Mucosa of descending colon (tissue), 3 donors: ENCODE measurements at regions not wholly inside any gene's neighbourhood (a gene's known extent, or its start where the extent isn't known, plus 50 kb on each side); places are given as distances from the start of the nearest gene placed in this dataset.

Experiments used
- ATAC-seq: fragments of 200-7000 bp; cut with Tn5 transposase; one replicate; pipeline ENCODE4 v1.9.1; 2020; ENCODE audit warnings: mild to moderate bottlenecking, moderate library complexity
- DNase-seq, 3 donors: peaks; one replicate each; pipeline ENCODE4 v3.0.0-alpha.2; 2020
- H3K36me3 ChIP-seq: fragments of 200-600 bp; one replicate; pipeline ENCODE4 v1.8.0; 2021; ENCODE audit warnings: low read depth, mild to moderate bottlenecking
- H3K4me1 ChIP-seq: fragments of 200-600 bp; one replicate; pipeline ENCODE4 v1.8.0; 2021; ENCODE audit warnings: low read depth, mild to moderate bottlenecking
- H3K4me3 ChIP-seq: fragments of 200-600 bp; one replicate; pipeline ENCODE4 v1.8.0; 2021; ENCODE audit warnings: mild to moderate bottlenecking
- H3K9me3 ChIP-seq: fragments of 200-600 bp; one replicate; pipeline ENCODE4 v1.8.0; 2021; ENCODE audit warnings: mild to moderate bottlenecking
- CTCF ChIP-seq: fragments of 200-600 bp; IDR thresholded peaks from one replicate; pipeline ENCODE4 v1.8.0; 2022; ENCODE audit warnings: antibody characterized with exemption, mild to moderate bottlenecking
- intact Hi-C, 2 donors: fragments of 100-400 bp; cut with DNase I in 1 of 2; cut with micrococcal nuclease in 1 of 2; formaldehyde crosslinking; loops; one replicate each; pipeline versions ENCODE4 v1.11.0 to v1.11.1; 2022; cut with DNase I, micrococcal nuclease
- donor health status: DM: no; HTN: no; CAD: no; lungs with moderate emphysema.
- donor health status: DM: no; HTN: no; CAD: no.
- donor health status: DM: no; HTN: yes; CAD: no.

GRCh38 chr12:71024281-71024680 is 103.7 kb upstream of the PTPRR start:
- intact Hi-C loops, result no loop called here
- no peak for ATAC-seq
- Histone ChIP-seq H3K9me3 (no peaks in the 10 kb centered on the region), H3K36me3 (no peaks in the 10 kb centered on the region), H3K4me1 (no peaks in the 10 kb centered on the region), H3K4me3 (no peak overlapping the region)
- no peak for DNase-seq
- no peak for TF ChIP-seq CTCF

GRCh38 chr12:71021491-71021890 is 101.0 kb upstream of the PTPRR start:
- Histone ChIP-seq H3K4me1 (no peaks in the 10 kb centered on the region), H3K36me3 (no peaks in the 10 kb centered on the region), H3K4me3 (no peak overlapping the region), H3K9me3 (no peaks in the 10 kb centered on the region)
- no peak for DNase-seq
- intact Hi-C loops, result no loop called here
- no peak for ATAC-seq
- TF ChIP-seq CTCF, result no peak

- DNase-seq, result no peak
- H3K4me3 ChIP-seq, result no peak overlapping the region
- intact Hi-C loops, result no loop called here
- H3K4me1 ChIP-seq, result no peaks in the 10 kb centered on the region
- no peaks in the 10 kb centered on the region for H3K9me3 ChIP-seq
- H3K36me3 ChIP-seq, result no peaks in the 10 kb centered on the region
- no peak for TF ChIP-seq CTCF
- no peak for ATAC-seq
These were observed 98.8 kb upstream of the PTPRR start for GRCh38 chr12:71019282-71019831.

- Histone ChIP-seq H3K4me3 (no peak overlapping the region), H3K9me3 (no peaks in the 10 kb centered on the region), H3K4me1 (no peaks in the 10 kb centered on the region), H3K36me3 (no peaks in the 10 kb centered on the region)
- ATAC-seq, result no peak
- DNase-seq, result no peak
- intact Hi-C loops, result no loop called here
- no peak for TF ChIP-seq CTCF
These were observed 98.1 kb upstream of the PTPRR start for GRCh38 chr12:71018682-71019081.

- ATAC-seq (peak; percentile 71), DNase-seq (no peak)
- Histone ChIP-seq H3K4me1 (no peaks in the 10 kb centered on the region), H3K36me3 (no peaks in the 10 kb centered on the region), H3K4me3 (no peak overlapping the region), H3K9me3 (no peaks in the 10 kb centered on the region)
- TF ChIP-seq CTCF, result no peak
- intact Hi-C loops, result loop anchor here in 1 of 2 donors (5.0 kb wide), 1 partner anchor 282 kb away; no protein-coding TSS in a partner anchor
These were observed 93.7 kb upstream of the PTPRR start for GRCh38 chr12:71014180-71014785.

GRCh38 chr12:71011261-71011660 is 90.7 kb upstream of the PTPRR start:
- Histone ChIP-seq H3K36me3 (no peaks in the 10 kb centered on the region), H3K9me3 (no peaks in the 10 kb centered on the region), H3K4me1 (no peaks in the 10 kb centered on the region), H3K4me3 (no peak overlapping the region)
- TF ChIP-seq CTCF, result no peak
- ATAC-seq (no peak), DNase-seq (no peak)
- intact Hi-C loops, result loop anchor here in 1 of 2 donors (5.0 kb wide), 1 partner anchor 279 kb away; no protein-coding TSS in a partner anchor
